Activated T-helper 17 cell treated with anti-CD3 and anti-CD28 coated beads, Interleukin-2, amount 50 U/mL, for 72 hours (primary cell): ENCODE measurements at regions not wholly inside any gene's neighbourhood (a gene's known extent, or its start where the extent isn't known, plus 50 kb on each side); places are given as distances from the start of the nearest gene placed in this dataset.

Source experiments
- ATAC-seq: fragments of 150-1000 bp; cut with Tn5 transposase; replicated peaks from 2 replicates; pipeline ENCODE4 v1.10.0; 2021; ENCODE audit warnings: mild to moderate bottlenecking, moderate library complexity
- H3K27ac Mint-ChIP-seq: one replicate; pipeline ENCODE4 v1.8.0; 2022; ENCODE audit warnings: mixed read lengths
- H3K27me3 Mint-ChIP-seq: one replicate; pipeline ENCODE4 v1.8.0; 2022; ENCODE audit warnings: mixed read lengths
- H3K36me3 Mint-ChIP-seq: one replicate; pipeline ENCODE4 v1.8.0; 2022; ENCODE audit warnings: low read depth, mild to moderate bottlenecking, mixed read lengths
- H3K4me1 Mint-ChIP-seq: one replicate; pipeline ENCODE4 v1.8.0; 2022; ENCODE audit warnings: mixed read lengths
- H3K4me3 Mint-ChIP-seq: one replicate; pipeline ENCODE4 v1.8.0; 2022; ENCODE audit warnings: mild to moderate bottlenecking, mixed read lengths
- H3K9me3 Mint-ChIP-seq: one replicate; pipeline ENCODE4 v1.8.0; 2022; ENCODE audit warnings: mixed read lengths

GRCh38 chr15:37618353-37618752 lies 316.1 kb upstream of the TMCO5A start:
- no peak overlapping the region for H3K4me3 Mint-ChIP-seq
- H3K4me1 Mint-ChIP-seq, result no peaks in the 10 kb centered on the region
- H3K36me3 Mint-ChIP-seq, result no peaks in the 10 kb centered on the region
- H3K27ac Mint-ChIP-seq, result no peak overlapping the region
- H3K27me3 Mint-ChIP-seq, result no peaks in the 10 kb centered on the region
- ATAC-seq, result no peak
- H3K9me3 Mint-ChIP-seq, result peaks cover 6% of the 10 kb centered on the region

- Mint-ChIP-seq H3K27me3 (no peaks in the 10 kb centered on the region), H3K27ac (no peak overlapping the region), H3K4me3 (no peak overlapping the region), H3K4me1 (no peaks in the 10 kb centered on the region), H3K36me3 (no peaks in the 10 kb centered on the region), H3K9me3 (peaks cover 6% of the 10 kb centered on the region)
- no peak for ATAC-seq
Measured at GRCh38 chr15:37619358-37620042, 314.9 kb upstream of the TMCO5A start.

GRCh38 chr15:37625576-37625975 lies 308.9 kb upstream of the TMCO5A start:
- Mint-ChIP-seq H3K9me3 (no peaks in the 10 kb centered on the region), H3K27ac (no peak overlapping the region), H3K36me3 (no peaks in the 10 kb centered on the region), H3K4me3 (no peak overlapping the region), H3K27me3 (no peaks in the 10 kb centered on the region), H3K4me1 (no peaks in the 10 kb centered on the region)
- no peak for ATAC-seq

GRCh38 chr15:37628507-37628906 lies 305.9 kb upstream of the TMCO5A start:
- Mint-ChIP-seq H3K36me3 (no peaks in the 10 kb centered on the region), H3K27me3 (no peaks in the 10 kb centered on the region), H3K9me3 (no peaks in the 10 kb centered on the region), H3K4me1 (no peaks in the 10 kb centered on the region), H3K27ac (no peak overlapping the region), H3K4me3 (no peak overlapping the region)
- ATAC-seq, result no peak

GRCh38 chr15:37636736-37637135 lies 297.7 kb upstream of the TMCO5A start:
- Mint-ChIP-seq H3K4me1 (no peaks in the 10 kb centered on the region), H3K36me3 (no peaks in the 10 kb centered on the region), H3K27ac (no peak overlapping the region), H3K4me3 (no peak overlapping the region), H3K9me3 (no peaks in the 10 kb centered on the region), H3K27me3 (no peaks in the 10 kb centered on the region)
- ATAC-seq, result no peak

GRCh38 chr15:37638116-37638515 lies 296.3 kb upstream of the TMCO5A start:
- H3K36me3 Mint-ChIP-seq, result no peaks in the 10 kb centered on the region
- no peaks in the 10 kb centered on the region for H3K4me1 Mint-ChIP-seq
- H3K27me3 Mint-ChIP-seq, result no peaks in the 10 kb centered on the region
- no peaks in the 10 kb centered on the region for H3K9me3 Mint-ChIP-seq
- no peak overlapping the region for H3K27ac Mint-ChIP-seq
- ATAC-seq, result no peak
- no peak overlapping the region for H3K4me3 Mint-ChIP-seq

GRCh38 chr15:37638691-37639090 lies 295.7 kb upstream of the TMCO5A start:
- Mint-ChIP-seq H3K4me3 (no peak overlapping the region), H3K27ac (no peak overlapping the region)
- no peak for ATAC-seq

GRCh38 chr15:37652646-37653417 lies 281.6 kb upstream of the TMCO5A start:
- no peaks in the 10 kb centered on the region for H3K36me3 Mint-ChIP-seq
- H3K9me3 Mint-ChIP-seq, result peaks cover 8% of the 10 kb centered on the region
- H3K4me3 Mint-ChIP-seq, result no peak overlapping the region
- H3K4me1 Mint-ChIP-seq, result no peaks in the 10 kb centered on the region
- H3K27me3 Mint-ChIP-seq, result no peaks in the 10 kb centered on the region
- ATAC-seq, result no peak
- H3K27ac Mint-ChIP-seq, result no peak overlapping the region

More at GRCh38 chr15:37638691-37639090, 295.7 kb upstream of the TMCO5A start:
- Mint-ChIP-seq H3K36me3 (no peaks in the 10 kb centered on the region), H3K27me3 (no peaks in the 10 kb centered on the region), H3K9me3 (no peaks in the 10 kb centered on the region), H3K4me1 (no peaks in the 10 kb centered on the region)

GRCh38 chr15:37678124-37678523 lies 256.3 kb upstream of the TMCO5A start:
- Mint-ChIP-seq H3K4me3 (no peak overlapping the region), H3K27me3 (no peaks in the 10 kb centered on the region), H3K27ac (no peak overlapping the region), H3K36me3 (no peaks in the 10 kb centered on the region), H3K9me3 (no peaks in the 10 kb centered on the region), H3K4me1 (no peaks in the 10 kb centered on the region)
- no peak for ATAC-seq

- Mint-ChIP-seq H3K36me3 (no peaks in the 10 kb centered on the region), H3K4me1 (no peaks in the 10 kb centered on the region), H3K4me3 (no peak overlapping the region), H3K9me3 (no peaks in the 10 kb centered on the region), H3K27me3 (no peaks in the 10 kb centered on the region), H3K27ac (no peak overlapping the region)
- no peak for ATAC-seq
Measured at GRCh38 chr15:37679627-37680026, 254.8 kb upstream of the TMCO5A start.

- peaks cover 3% of the 10 kb centered on the region for H3K9me3 Mint-ChIP-seq
- no peak for ATAC-seq
- H3K36me3 Mint-ChIP-seq, result no peaks in the 10 kb centered on the region
- no peaks in the 10 kb centered on the region for H3K27me3 Mint-ChIP-seq
- no peak overlapping the region for H3K27ac Mint-ChIP-seq
- no peak overlapping the region for H3K4me3 Mint-ChIP-seq
- no peaks in the 10 kb centered on the region for H3K4me1 Mint-ChIP-seq
Measured at GRCh38 chr15:37682304-37682703, 252.1 kb upstream of the TMCO5A start.

- ATAC-seq, result no peak
- H3K27me3 Mint-ChIP-seq, result no peaks in the 10 kb centered on the region
- no peaks in the 10 kb centered on the region for H3K9me3 Mint-ChIP-seq
- no peaks in the 10 kb centered on the region for H3K4me1 Mint-ChIP-seq
- H3K27ac Mint-ChIP-seq, result no peak overlapping the region
- no peak overlapping the region for H3K4me3 Mint-ChIP-seq
- no peaks in the 10 kb centered on the region for H3K36me3 Mint-ChIP-seq
Measured at GRCh38 chr15:37691911-37692310, 242.5 kb upstream of the TMCO5A start.

- Mint-ChIP-seq H3K9me3 (no peaks in the 10 kb centered on the region), H3K4me1 (no peaks in the 10 kb centered on the region), H3K4me3 (no peak overlapping the region), H3K27me3 (no peaks in the 10 kb centered on the region), H3K36me3 (no peaks in the 10 kb centered on the region), H3K27ac (no peak overlapping the region)
- no peak for ATAC-seq
Measured at GRCh38 chr15:37693926-37694325, 240.5 kb upstream of the TMCO5A start.

- H3K4me1 Mint-ChIP-seq, result no peaks in the 10 kb centered on the region
- H3K27ac Mint-ChIP-seq, result no peak overlapping the region
- no peaks in the 10 kb centered on the region for H3K9me3 Mint-ChIP-seq
- H3K4me3 Mint-ChIP-seq, result no peak overlapping the region
- no peaks in the 10 kb centered on the region for H3K36me3 Mint-ChIP-seq
- no peak for ATAC-seq
- H3K27me3 Mint-ChIP-seq, result no peaks in the 10 kb centered on the region
Measured at GRCh38 chr15:37695719-37696118, 238.7 kb upstream of the TMCO5A start.

- ATAC-seq, result no peak
- Mint-ChIP-seq H3K9me3 (no peaks in the 10 kb centered on the region), H3K4me3 (no peak overlapping the region), H3K4me1 (no peaks in the 10 kb centered on the region), H3K36me3 (no peaks in the 10 kb centered on the region), H3K27ac (no peak overlapping the region), H3K27me3 (no peaks in the 10 kb centered on the region)
Measured at GRCh38 chr15:37698679-37699078, 235.8 kb upstream of the TMCO5A start.
